Right atrium auricular region (tissue), 2 donors: ENCODE measurements at regions not wholly inside any gene's neighbourhood (a gene's known extent, or its start where the extent isn't known, plus 50 kb on each side); places are given as distances from the start of the nearest gene placed in this dataset.

Experiments
- DNase-seq: peaks from one replicate; pipeline ENCODE4 v3.0.0-alpha.2; 2019; ENCODE audit warnings: low spot score
- H3K27ac ChIP-seq, 2 donors: fragments of 200-600 bp; sonication (generic); 1 replicate in 1 of 2; 2 replicates in 1 of 2; pipeline ENCODE4 v1.5.1; 2016 to 2019
- H3K27me3 ChIP-seq, 2 donors: fragments of 200-600 bp; sonication (generic); one replicate each; pipeline versions ENCODE4 v1.5.1 to v1.6.0; 2017 to 2019
- H3K36me3 ChIP-seq: fragments of 200-600 bp; sonication (generic); one replicate; pipeline ENCODE4 v1.5.1; 2016
- H3K4me1 ChIP-seq, 2 donors: fragments of 200-600 bp; sonication (generic); one replicate each; pipeline versions ENCODE4 v1.5.1 to v1.6.0; 2017 to 2019
- H3K4me3 ChIP-seq, 2 donors: fragments of 200-600 bp; sonication (generic); 1 replicate in 1 of 2; 2 replicates in 1 of 2; pipeline ENCODE4 v1.5.1; 2017 to 2019; ENCODE audit warnings: mild to moderate bottlenecking in 1 of 2, moderate library complexity in 1 of 2
- H3K9me3 ChIP-seq, 2 donors: fragments of 200-600 bp; sonication (generic); one replicate each; pipeline ENCODE4 v1.5.1; 2019
- TF ChIP-seq, protein P1 (sequence below), 2 donors: fragments of 200-600 bp; sonication (generic); IDR thresholded peaks; one replicate each; pipeline ENCODE4 v1.5.1; 2019; ENCODE audit warnings: antibody characterized with exemption in 2 of 2

DNA sequence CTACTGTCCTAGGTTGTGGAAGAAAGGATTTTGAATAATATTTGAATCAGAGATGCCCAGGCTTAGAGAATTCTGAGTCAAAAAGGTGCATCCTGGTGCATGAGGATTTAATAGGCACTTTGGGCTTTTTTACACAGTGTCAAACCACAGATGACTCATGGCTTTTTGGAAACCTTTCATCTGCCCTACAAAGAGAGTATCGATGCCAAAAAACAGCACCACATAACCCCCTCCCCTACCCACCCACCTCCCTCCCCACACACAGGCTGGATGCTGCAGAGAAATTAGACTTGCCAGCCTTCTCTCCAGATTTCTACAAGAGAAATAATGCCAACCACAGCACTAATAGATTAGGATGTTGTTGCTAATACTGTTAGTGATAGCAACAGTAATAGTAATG lies 779.3 kb downstream of the NLGN4X start:
- Histone ChIP-seq H3K9me3 (no peaks in the 10 kb centered on the region), H3K4me3 (no peak overlapping the region), H3K36me3 (no peaks in the 10 kb centered on the region), H3K27ac (no peak overlapping the region), H3K4me1 (no peaks in the 10 kb centered on the region), H3K27me3 (no peaks in the 10 kb centered on the region)
- TF ChIP-seq, protein P1, sequence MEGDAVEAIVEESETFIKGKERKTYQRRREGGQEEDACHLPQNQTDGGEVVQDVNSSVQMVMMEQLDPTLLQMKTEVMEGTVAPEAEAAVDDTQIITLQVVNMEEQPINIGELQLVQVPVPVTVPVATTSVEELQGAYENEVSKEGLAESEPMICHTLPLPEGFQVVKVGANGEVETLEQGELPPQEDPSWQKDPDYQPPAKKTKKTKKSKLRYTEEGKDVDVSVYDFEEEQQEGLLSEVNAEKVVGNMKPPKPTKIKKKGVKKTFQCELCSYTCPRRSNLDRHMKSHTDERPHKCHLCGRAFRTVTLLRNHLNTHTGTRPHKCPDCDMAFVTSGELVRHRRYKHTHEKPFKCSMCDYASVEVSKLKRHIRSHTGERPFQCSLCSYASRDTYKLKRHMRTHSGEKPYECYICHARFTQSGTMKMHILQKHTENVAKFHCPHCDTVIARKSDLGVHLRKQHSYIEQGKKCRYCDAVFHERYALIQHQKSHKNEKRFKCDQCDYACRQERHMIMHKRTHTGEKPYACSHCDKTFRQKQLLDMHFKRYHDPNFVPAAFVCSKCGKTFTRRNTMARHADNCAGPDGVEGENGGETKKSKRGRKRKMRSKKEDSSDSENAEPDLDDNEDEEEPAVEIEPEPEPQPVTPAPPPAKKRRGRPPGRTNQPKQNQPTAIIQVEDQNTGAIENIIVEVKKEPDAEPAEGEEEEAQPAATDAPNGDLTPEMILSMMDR (IDR thresholded peaks at IDR 0.05), result no peak
- no peak for DNase-seq

DNA sequence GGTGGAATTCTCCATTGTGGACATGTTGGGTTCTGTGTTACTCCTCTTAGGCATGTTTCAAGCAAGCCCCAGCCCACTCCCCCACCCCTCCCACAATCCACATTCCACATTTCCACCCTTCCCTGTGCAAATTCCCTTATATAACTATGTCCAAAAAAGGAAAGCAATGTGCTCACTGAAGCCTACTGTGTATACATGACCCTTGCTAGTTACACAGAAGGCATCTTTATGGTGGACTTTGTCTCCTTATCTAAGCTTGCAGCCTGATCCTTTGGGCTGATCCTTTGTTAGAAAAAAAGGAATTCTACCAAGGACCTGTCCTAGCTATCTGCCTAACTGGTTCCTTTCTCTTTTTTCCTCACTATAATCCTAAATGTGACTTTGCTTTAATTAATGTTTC lies 796.8 kb downstream of the NLGN4X start:
- H3K4me3 ChIP-seq, result no peak overlapping the region
- H3K27ac ChIP-seq, result no peak overlapping the region
- no peaks in the 10 kb centered on the region for H3K9me3 ChIP-seq
- no peaks in the 10 kb centered on the region for H3K27me3 ChIP-seq
- TF ChIP-seq, protein P1 (IDR thresholded peaks at IDR 0.05), result no peak
- no peak for DNase-seq
- no peaks in the 10 kb centered on the region for H3K36me3 ChIP-seq
- H3K4me1 ChIP-seq, result no peaks in the 10 kb centered on the region

DNA sequence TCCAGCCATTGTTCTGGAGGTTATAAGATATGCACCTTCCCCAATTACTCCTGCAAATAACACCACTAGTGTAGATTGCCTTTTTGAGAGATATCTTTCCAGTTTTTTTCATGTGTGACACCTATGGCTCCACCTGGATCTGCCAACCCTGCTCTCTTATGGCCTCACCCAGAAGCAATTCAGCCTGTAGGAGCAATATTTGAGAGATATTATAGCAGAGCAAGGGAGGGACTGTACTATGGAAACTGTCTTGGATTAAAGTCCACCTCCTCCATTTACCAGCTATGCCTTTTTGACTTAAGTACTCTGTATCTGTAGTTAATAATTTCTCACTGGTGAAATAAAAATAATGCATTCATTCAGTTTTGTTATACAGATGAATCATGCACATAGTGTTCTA lies 803.5 kb downstream of the NLGN4X start:
- H3K9me3 ChIP-seq, result no peaks in the 10 kb centered on the region
- no peak for DNase-seq
- no peaks in the 10 kb centered on the region for H3K4me1 ChIP-seq
- no peak overlapping the region for H3K4me3 ChIP-seq
- no peaks in the 10 kb centered on the region for H3K36me3 ChIP-seq
- H3K27ac ChIP-seq, result no peak overlapping the region
- TF ChIP-seq, protein P1 (IDR thresholded peaks at IDR 0.05), result no peak
- H3K27me3 ChIP-seq, result no peaks in the 10 kb centered on the region

DNA sequence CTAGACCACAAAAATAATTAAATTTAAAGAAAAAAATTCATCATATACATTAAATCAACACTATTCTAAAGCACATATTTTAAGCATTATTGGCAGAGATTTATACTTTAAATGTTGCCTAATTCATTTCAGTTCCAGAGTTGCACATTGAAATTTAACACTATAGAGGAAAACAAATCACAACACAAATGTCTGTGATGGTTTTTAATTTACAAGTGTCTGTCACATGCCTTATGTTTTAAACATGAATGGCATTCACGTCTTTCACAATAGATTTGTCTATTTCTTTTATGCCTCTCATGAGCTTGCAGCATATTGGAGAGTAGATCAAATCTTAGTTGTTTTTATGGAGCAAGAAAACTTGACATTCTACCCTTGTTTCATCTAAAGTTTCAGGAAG lies 811.3 kb downstream of the NLGN4X start:
- Histone ChIP-seq H3K27me3 (no peaks in the 10 kb centered on the region), H3K27ac (no peak overlapping the region), H3K4me3 (no peak overlapping the region), H3K4me1 (no peaks in the 10 kb centered on the region), H3K9me3 (no peaks in the 10 kb centered on the region), H3K36me3 (no peaks in the 10 kb centered on the region)
- TF ChIP-seq, protein P1 (IDR thresholded peaks at IDR 0.05), result no peak
- DNase-seq, result no peak

DNA sequence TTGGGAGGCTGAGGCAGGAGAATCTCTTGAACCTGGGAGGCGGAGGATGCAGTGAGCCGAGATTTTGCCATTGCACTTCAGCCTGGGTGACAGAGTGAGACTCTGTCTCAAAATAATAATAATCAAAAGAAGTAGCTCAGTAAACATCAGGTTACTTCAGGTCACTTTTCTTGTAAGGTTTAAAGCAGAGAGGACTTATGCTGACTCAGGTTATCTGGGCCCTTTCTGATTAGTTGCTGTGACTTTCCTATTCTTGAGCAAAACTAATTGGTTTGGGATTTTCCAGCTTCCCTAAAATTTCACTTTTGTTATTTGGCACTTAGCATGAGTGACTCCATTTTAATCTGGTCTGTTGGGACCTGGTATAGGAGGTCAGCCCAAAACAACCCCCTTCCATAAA lies 812.9 kb downstream of the NLGN4X start:
- H3K27me3 ChIP-seq, result no peaks in the 10 kb centered on the region
- DNase-seq, result no peak
- no peaks in the 10 kb centered on the region for H3K9me3 ChIP-seq
- H3K4me3 ChIP-seq, result no peak overlapping the region
- TF ChIP-seq, protein P1 (IDR thresholded peaks at IDR 0.05), result no peak
- H3K27ac ChIP-seq, result no peak overlapping the region
- no peaks in the 10 kb centered on the region for H3K36me3 ChIP-seq
- H3K4me1 ChIP-seq, result no peaks in the 10 kb centered on the region

DNA sequence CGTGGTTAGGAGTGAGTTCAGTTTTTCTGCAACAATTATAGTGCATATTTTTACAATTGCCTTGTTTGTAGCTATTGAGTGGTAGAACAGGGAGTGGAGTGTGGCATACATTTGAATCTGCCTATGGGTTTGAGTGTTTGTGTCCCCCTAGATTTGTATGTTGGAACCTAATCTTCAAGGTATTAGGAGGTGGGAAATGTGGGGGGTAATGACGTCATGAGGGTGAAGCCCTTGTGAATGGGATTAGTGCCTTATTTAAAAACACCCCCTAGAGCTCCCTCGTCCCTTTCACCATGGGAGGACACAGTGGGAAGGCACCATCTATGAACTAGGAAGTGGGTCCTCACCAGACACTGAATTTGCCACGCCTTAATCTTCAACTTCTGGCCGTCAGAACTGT lies 819.6 kb downstream of the NLGN4X start:
- TF ChIP-seq, protein P1 (IDR thresholded peaks at IDR 0.05), result no peak
- DNase-seq, result no peak
- Histone ChIP-seq H3K9me3 (no peaks in the 10 kb centered on the region), H3K27ac (no peak overlapping the region), H3K4me1 (no peaks in the 10 kb centered on the region), H3K27me3 (no peaks in the 10 kb centered on the region), H3K4me3 (no peak overlapping the region), H3K36me3 (no peaks in the 10 kb centered on the region)
